ENCODE measurements at regions not wholly inside any gene's neighbourhood (a gene's known extent, or its start where the extent isn't known, plus 50 kb on each side); places are given as distances from the start of the nearest gene placed in this dataset.

DNA sequence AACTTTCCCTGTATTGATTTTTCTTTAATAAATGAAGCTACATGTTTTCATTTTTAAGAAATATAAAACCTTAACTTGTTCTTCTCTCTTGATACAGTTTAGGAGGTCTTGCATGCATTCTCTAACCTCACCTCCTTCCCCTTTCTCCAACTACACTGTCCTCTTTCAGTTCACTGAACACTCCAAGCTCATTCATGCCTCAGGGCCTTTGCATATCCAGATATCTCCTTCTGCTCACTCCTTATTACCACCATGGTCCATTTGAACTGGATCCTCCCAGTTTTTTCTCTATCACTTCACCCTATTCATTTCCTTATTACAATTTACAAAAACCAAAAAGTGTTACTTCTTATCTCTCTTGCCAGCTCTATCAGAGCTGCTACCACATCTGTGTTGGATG lies 242.9 kb upstream of the PLEKHG7 start:
- no peak for TF ChIP-seq ZFX (IDR thresholded peaks at IDR 0.05)
- TF ChIP-seq, protein P1, sequence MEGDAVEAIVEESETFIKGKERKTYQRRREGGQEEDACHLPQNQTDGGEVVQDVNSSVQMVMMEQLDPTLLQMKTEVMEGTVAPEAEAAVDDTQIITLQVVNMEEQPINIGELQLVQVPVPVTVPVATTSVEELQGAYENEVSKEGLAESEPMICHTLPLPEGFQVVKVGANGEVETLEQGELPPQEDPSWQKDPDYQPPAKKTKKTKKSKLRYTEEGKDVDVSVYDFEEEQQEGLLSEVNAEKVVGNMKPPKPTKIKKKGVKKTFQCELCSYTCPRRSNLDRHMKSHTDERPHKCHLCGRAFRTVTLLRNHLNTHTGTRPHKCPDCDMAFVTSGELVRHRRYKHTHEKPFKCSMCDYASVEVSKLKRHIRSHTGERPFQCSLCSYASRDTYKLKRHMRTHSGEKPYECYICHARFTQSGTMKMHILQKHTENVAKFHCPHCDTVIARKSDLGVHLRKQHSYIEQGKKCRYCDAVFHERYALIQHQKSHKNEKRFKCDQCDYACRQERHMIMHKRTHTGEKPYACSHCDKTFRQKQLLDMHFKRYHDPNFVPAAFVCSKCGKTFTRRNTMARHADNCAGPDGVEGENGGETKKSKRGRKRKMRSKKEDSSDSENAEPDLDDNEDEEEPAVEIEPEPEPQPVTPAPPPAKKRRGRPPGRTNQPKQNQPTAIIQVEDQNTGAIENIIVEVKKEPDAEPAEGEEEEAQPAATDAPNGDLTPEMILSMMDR (conservative IDR thresholded peaks at IDR 0.05) = no peak
- no peak overlapping the region for H3K27ac ChIP-seq

- no peak overlapping the region for H3K27ac ChIP-seq
- TF ChIP-seq, protein P1 (conservative IDR thresholded peaks at IDR 0.05) = no peak
- no peak for TF ChIP-seq ZFX (IDR thresholded peaks at IDR 0.05)
Measured at GRCh38 chr12:92458996-92459395, 243.8 kb upstream of the PLEKHG7 start.

DNA sequence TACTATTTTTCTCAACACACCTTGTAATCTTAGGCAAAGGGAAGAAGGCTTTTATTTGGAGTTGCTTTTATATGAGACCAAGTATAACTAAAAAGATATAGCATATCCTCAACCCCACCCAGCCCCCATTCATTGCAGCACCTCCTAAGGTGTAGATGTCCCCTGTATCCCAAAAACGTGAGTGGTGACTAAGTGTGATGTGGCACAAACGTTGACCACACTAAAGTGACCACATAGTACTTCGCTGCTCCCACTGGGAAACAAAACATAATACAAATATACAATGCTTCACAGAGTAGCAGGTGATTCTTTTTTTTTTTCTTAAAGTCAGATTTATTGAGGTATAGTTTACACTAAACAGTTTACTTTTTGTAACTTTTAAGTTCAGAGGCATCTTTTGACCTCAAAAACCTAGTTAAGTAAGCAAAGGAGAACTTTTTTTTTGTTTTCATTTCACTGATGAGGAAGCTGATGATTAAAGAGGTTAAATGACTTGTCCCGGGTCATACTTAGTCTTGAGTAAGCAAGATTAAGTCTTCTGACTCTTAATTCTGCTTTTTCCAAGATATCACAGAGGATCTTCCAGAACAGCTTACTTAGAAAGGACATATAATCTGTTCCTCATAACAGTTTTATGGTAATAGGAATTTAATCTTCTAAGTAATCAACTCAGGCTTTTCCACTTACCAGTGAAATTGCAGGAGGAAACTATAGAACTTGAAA lies 245.2 kb upstream of the PLEKHG7 start:
- no peak for TF ChIP-seq ZFX (IDR thresholded peaks at IDR 0.05)
- TF ChIP-seq, protein P1 (conservative IDR thresholded peaks at IDR 0.05) = no peak
- H3K27ac ChIP-seq = no peak overlapping the region

DNA sequence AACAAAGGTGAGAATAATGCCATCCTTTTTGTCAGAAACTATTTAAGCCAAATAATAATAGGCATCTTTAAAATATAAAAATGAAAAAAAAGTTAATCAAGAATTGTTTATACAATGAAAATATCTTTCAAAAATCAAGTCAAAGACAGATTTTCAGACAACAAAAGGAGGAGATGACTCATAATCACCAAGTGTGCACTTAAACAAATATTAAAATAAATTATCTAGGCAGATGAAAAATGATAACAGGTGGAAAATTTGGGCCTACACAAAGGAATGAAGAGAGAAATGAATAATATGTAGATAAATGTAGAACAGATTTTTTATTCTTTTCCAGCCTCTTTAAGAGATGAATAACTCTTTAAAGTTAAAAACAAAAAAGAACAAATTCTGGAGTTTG lies 250.0 kb upstream of the PLEKHG7 start:
- TF ChIP-seq ZFX (IDR thresholded peaks at IDR 0.05) = no peak
- TF ChIP-seq, protein P1 (conservative IDR thresholded peaks at IDR 0.05) = no peak
- H3K27ac ChIP-seq = no peak overlapping the region

- no peak for TF ChIP-seq ZFX (IDR thresholded peaks at IDR 0.05)
- TF ChIP-seq, protein P1 (conservative IDR thresholded peaks at IDR 0.05) = no peak
- H3K27ac ChIP-seq = no peak overlapping the region
Measured at GRCh38 chr12:92446083-92446460, 256.7 kb upstream of the PLEKHG7 start.

DNA sequence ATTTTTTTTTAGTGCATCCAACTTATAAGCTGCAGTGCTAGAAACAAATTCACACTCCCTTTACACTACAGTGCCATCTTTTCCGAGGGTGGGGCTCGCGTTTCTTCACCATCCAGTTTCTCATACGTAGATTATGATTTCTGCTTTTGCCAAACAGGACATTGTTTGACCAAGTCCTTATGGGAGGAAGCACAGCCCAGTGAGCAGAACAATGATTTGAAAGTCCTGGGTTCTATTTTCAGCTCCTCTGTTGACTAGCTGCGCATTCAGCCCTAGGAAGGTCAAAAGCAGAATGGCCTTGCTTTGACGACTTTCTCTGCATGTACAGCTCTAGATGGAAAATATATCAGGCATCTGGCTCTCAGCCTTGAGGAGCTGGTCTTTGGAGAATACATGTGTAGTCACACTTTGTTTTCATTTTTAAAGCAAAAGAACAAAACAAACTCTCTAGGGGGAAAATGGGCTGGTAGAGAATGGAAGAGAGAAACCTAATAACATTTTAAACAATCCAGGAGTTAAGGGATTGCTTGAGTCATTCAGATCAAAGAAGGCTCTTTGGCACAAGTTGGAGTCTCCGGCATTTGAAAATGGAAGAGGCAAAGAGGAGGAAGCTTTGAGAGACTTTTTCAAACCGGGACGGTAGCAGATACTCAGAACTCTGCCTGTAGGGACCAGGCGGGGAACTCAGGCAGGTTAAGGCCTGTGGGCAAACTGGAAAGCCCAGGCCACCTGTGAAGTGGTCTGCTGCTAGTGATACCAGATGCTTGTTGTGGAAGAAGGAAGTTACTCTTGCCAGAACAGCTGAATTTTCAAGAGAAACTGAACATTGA lies 257.3 kb upstream of the PLEKHG7 start:
- no peak overlapping the region for H3K27ac ChIP-seq
- TF ChIP-seq, protein P1 (conservative IDR thresholded peaks at IDR 0.05) = no peak
- TF ChIP-seq ZFX (IDR thresholded peaks at IDR 0.05) = no peak

DNA sequence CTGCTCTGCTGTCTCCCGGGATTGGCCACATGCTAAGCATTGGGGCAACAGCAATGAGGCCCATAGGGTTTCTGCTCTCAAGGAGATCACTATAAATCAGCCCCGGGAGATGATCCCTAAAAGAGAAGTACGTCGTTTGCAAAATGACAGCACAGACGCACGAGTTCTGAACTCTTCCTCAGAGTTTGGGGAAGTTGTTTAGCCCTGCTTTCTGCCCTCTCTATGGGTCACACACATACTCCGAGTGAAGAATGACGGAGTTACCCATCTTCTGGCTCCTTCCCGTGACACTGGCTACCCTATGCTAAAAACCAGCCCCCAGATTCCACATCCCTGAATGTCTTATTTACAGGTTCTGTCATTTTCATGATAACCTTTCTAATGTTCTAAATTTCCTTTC lies 258.0 kb upstream of the PLEKHG7 start:
- no peak for TF ChIP-seq ZFX (IDR thresholded peaks at IDR 0.05)
- TF ChIP-seq, protein P1 (conservative IDR thresholded peaks at IDR 0.05) = no peak
- no peak overlapping the region for H3K27ac ChIP-seq
